Psoas muscle (tissue), 7 donors: ENCODE measurements at regions not wholly inside any gene's neighbourhood (a gene's known extent, or its start where the extent isn't known, plus 50 kb on each side); places are given as distances from the start of the nearest gene placed in this dataset.
"Not testable (repeated sequence)": the region's sequence is repeated elsewhere in the genome, so short reads cannot be mapped to it uniquely, and the experiment has no call there.

Experiments used
- ATAC-seq, 4 donors: fragments of 200-7000 bp; cut with Tn5 transposase; one replicate each; pipeline ENCODE4 v1.9.1; 2020; ENCODE audit warnings: moderate library complexity in 3 of 4, mild to moderate bottlenecking in 2 of 4
- DNase-seq, 2 donors: peaks; one replicate each; pipeline ENCODE4 v3.0.0-alpha.2; 2020
- H3K27ac ChIP-seq: fragments of 200-600 bp; one replicate; pipeline ENCODE4 v1.8.0; 2022
- H3K27me3 ChIP-seq, 3 donors: fragments of 200-600 bp in 1 of 3; one replicate each; pipeline versions ENCODE4 v1.6.1 to v1.8.0; 2013 to 2022; ENCODE audit warnings: low read length in 2 of 3, mild to moderate bottlenecking in 2 of 3, moderate library complexity in 1 of 3; ENCODE audit not compliant: insufficient read depth in 3 of 3
- H3K36me3 ChIP-seq, 2 donors: fragments of 200-600 bp in 1 of 2; one replicate each; pipeline versions ENCODE4 v1.6.1 to v1.8.0; 2013 to 2022; ENCODE audit warnings: low read depth in 1 of 2, mild to moderate bottlenecking in 1 of 2, moderate library complexity in 1 of 2; ENCODE audit not compliant: insufficient read depth in 1 of 2
- H3K4me1 ChIP-seq: fragments of 200-600 bp; one replicate; pipeline ENCODE4 v1.8.0; 2022
- H3K4me3 ChIP-seq: fragments of 200-600 bp; one replicate; pipeline ENCODE4 v1.8.0; 2022; ENCODE audit warnings: mild to moderate bottlenecking
- H3K9me3 ChIP-seq: fragments of 200-600 bp; one replicate; pipeline ENCODE4 v1.8.0; 2022
- CTCF ChIP-seq: fragments of 200-600 bp; IDR thresholded peaks from one replicate; pipeline ENCODE4 v1.8.0; 2022; ENCODE audit warnings: antibody characterized with exemption
- WGBS, 3 donors: extraction: QIAGEN DNeasy Blood & Tissue Kit; methylation state at CpG; one replicate each; pipeline versions ENCODE4 v1.1.6 to v1.1.7; 2013; 5-methylcytosine and 5-hydroxymethylcytosine counted together
- intact Hi-C, 2 donors: fragments of 100-400 bp; cut with DNase I; formaldehyde crosslinking; loops; one replicate each; pipeline versions ENCODE4 v1.11.0 to v1.14.2; 2022
- donor health status: healthy with polysubstance abuse.
- donor health status: DM: no; HTN: no; CAD: no; lungs with moderate emphysema.
- donor health status: Bipolar disorder and iron deficiency.
- donor health status: healthy.
- donor health status: DM: yes; HTN: yes; CAD: no.
- donor health status: DM: no; HTN: no; CAD: no.
- donor health status: DM: yes; HTN: yes; CAD: no.

GRCh38 chr5:161007879-161008278 is 155.9 kb upstream of the ATP10B start:
- no peak overlapping the region for H3K27ac ChIP-seq
- no peak for TF ChIP-seq CTCF
- DNase-seq: no peak
- no peak for ATAC-seq
- no peak overlapping the region for H3K4me3 ChIP-seq
- no peaks in the 10 kb centered on the region for H3K36me3 ChIP-seq
- no peaks in the 10 kb centered on the region for H3K4me1 ChIP-seq
- 44 to 56% (median 45%) methylated on average over 2 of the region's 2 CpGs for WGBS, 3 donors
- peaks cover 11% of the 10 kb centered on the region for H3K9me3 ChIP-seq
- intact Hi-C loops: no loop called here
- no peaks in the 10 kb centered on the region for H3K27me3 ChIP-seq

- intact Hi-C loops: no loop called here
- WGBS, 3 donors: 81 to 86% (median 83%) methylated on average over 1 of the region's 1 CpG
- Histone ChIP-seq H3K36me3 (no peaks in the 10 kb centered on the region), H3K4me3 (no peak overlapping the region), H3K27me3 (no peaks in the 10 kb centered on the region), H3K27ac (no peak overlapping the region), H3K4me1 (no peaks in the 10 kb centered on the region), H3K9me3 (peaks cover 15% of the 10 kb centered on the region)
- ATAC-seq (no peak), DNase-seq (no peak)
- TF ChIP-seq CTCF: no peak
These were observed 150.6 kb upstream of the ATP10B start for GRCh38 chr5:161002571-161003074.

- DNase-seq: no peak
- WGBS, 3 donors: 69 to 91% (median 81%) methylated on average over 1 of the region's 1 CpG
- ATAC-seq: no peak
- Histone ChIP-seq H3K27ac (no peak overlapping the region), H3K9me3 (peaks cover 15% of the 10 kb centered on the region), H3K4me3 (no peak overlapping the region), H3K27me3 (no peaks in the 10 kb centered on the region), H3K4me1 (no peaks in the 10 kb centered on the region), H3K36me3 (no peaks in the 10 kb centered on the region)
- TF ChIP-seq CTCF: no peak
- intact Hi-C loops: no loop called here
These were observed 149.6 kb upstream of the ATP10B start for GRCh38 chr5:161001604-161002003.

GRCh38 chr5:161001142-161001541 is 149.1 kb upstream of the ATP10B start:
- peaks cover 15% of the 10 kb centered on the region for H3K9me3 ChIP-seq
- DNase-seq, H3K4me1 ChIP-seq, H3K4me3 ChIP-seq, H3K36me3 ChIP-seq, intact Hi-C loops, H3K27me3 ChIP-seq, H3K27ac ChIP-seq, ATAC-seq: not testable (repeated sequence)
- 80 to 86% (median 81%) methylated on average over 1 of the region's 1 CpG for WGBS, 3 donors

- no peaks in the 10 kb centered on the region for H3K9me3 ChIP-seq
- H3K27ac ChIP-seq: no peak overlapping the region
- ATAC-seq (no peak), DNase-seq (no peak)
- intact Hi-C loops: no loop called here
- no peaks in the 10 kb centered on the region for H3K36me3 ChIP-seq
- no peaks in the 10 kb centered on the region for H3K4me1 ChIP-seq
- H3K27me3 ChIP-seq: no peaks in the 10 kb centered on the region
- no peak for TF ChIP-seq CTCF
- H3K4me3 ChIP-seq: no peak overlapping the region
- 94 to 96% (median 94%) methylated on average over 1 of the region's 1 CpG for WGBS, 3 donors
These were observed 139.2 kb upstream of the ATP10B start for GRCh38 chr5:160991205-160991604.
